HG03565 (cell line): ENCODE measurements at regions not wholly inside any gene's neighbourhood (a gene's known extent, or its start where the extent isn't known, plus 50 kb on each side); places are given as distances from the start of the nearest gene placed in this dataset.
"Not testable (repeated sequence)": the region's sequence is repeated elsewhere in the genome, so short reads cannot be mapped to it uniquely, and the experiment has no call there.

ENCODE experiments used
- ATAC-seq: cut with Tn5 transposase; IDR thresholded peaks from one replicate; pipeline ENCODE4 v1.9.1; 2021; ENCODE audit warnings: mild to moderate bottlenecking, moderate library complexity; ENCODE audit not compliant: unreplicated experiment

DNA sequence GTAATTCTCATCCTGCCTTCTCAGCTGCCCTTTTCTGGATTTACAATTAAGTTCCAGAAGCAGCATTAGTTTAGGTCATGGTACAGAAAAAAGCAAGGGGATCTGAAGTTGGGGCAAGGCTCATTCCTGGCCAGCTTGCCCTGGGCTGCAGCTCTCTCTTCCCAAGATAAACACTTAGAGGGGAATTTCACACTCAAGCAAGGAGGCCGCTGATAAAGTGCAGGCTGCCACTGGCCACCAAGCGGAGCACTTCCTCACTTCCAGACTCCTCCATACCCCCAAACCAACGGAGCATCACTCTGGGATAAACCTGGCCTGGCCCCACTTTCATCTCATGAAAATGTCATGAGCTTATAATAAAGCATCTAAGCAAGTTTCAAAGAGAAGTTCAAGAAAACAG, 445.5 kb upstream of the MKI67 start:
- no peak for ATAC-seq

DNA sequence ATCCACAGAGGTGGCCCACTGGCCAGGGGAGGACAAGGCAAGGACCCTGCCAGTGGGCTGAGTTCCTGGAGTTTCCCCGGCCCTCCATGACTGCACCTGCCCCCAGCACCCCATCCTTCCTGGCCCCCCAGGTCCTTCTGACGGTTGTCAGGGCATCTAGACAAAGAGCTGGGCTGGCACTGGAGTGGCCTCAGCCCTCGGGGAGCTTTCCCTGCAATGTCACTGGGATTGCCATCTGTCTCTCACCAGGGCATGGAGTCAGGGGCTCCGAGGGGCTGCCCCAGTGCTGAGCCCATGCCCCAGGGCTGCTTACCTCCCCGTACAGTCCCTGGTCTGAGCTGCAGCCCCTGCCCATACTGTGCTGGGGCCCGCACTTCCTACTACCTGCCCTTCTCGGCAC, 446.5 kb upstream of the MKI67 start:
- ATAC-seq, result no peak

DNA sequence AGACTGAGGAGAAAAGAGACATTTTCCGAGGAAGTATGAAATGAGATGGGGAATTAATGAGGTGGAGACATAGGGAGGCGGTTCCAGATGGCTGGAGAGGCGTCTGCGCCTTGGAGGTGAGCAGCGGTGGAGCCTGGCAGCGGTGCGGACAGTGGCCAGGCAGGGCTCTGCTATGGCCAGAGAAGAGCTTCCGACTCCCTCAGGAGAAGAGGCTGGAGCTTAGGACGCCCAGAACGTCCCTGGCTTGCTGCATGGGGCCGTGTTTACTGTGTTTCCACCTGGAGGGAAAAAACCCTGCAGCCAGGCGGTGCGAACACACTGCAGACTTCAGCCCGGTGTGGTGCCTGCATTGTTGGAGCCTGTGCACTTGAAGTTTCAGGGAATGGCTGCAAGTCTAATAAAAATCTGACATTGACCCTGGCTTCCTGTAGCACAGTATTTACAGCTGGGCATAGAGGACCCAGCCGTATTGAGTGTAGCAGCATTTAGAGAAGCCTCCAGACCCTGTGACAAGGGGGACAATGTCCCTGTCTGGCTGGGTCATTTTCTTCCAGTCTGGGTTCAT, 447.1 kb upstream of the MKI67 start:
- ATAC-seq, result no peak

DNA sequence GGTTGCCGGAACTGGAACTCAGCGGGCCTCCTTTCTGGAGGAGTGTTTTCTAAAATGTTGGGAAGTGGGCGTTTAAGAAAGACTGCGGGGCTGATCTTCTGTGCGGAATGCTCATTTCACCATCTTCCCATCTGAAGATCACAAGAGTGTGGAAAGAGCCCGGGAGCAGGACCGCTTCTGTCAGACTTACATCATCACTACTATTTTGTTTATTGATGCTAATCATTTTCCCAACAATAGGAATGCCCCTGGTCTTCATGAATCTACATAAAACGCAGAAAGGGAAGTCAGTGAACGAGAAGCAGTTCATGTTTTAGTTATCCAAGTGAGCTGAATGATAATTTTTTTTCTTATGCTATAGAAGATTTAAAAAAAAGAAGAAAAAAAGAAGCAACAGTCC, 447.8 kb upstream of the MKI67 start:
- ATAC-seq, result no peak

DNA sequence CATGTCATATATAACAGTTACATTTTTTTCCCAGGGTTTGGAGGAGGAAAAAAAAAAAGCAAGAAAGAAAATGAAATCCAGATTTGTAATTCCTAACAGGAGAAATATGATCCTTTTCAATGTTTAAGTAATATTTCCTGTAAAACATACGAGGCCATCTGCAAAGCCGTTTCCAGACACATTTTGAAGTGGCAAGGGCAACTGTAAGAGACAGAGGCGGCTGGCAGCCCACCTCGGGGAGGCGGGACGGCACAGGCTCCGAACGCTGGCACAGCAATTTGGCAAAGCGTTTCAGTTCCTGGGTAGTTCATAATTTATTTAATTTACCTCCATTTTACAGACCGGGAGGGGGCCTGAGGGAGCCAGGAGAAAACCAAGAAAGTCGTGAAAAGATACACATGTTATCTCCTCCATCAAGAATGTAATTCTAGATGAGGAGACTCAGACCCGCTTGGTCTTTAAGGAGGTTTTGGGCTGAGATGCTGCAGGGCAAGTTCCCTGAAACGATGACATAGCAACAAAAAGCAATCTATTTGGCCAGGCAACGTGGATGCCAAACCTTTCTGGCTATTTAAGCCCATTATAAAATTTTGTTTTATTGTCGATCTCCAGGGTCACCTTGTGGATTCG, 448.5 kb upstream of the MKI67 start:
- no peak for ATAC-seq

DNA sequence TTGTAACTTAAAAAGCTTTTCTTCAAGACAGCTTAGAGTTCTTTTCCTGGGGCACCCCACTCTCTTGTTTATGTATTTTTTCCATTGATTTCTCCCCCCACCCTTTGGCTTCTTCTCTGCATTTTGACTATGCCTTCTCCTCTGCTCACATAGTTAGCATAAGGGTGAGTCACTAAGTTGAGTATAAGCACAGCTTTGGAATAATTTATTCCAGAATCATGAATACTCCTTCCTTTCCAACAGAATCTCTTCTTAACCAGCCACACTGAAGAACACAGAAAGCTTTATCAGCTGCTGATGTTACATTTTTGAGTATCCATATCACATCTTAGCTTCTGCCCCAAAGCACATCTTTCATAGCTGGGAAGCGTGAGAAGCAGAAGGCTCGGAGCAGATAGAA, 449.5 kb upstream of the MKI67 start:
- ATAC-seq, result no peak

DNA sequence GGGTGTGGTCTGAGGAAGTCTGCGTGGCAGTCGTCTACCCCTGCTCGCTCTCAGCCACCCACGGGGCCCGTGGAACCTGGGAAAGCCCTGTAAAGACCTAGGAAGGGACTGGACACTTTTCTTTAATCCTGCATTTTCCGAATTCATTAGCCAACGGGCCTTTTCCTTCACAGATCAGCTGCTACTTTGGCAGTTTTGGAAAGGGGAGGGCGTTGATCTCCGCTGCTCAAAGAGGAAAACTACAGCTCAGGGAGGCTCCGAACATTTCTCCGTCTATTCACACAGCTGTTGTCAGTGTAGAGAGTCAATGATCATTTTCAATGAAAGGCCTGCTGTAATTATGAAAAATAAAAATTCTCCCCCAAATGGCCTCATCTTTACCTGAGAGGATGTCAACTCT, 450.1 kb upstream of the MKI67 start:
- no peak for ATAC-seq

DNA sequence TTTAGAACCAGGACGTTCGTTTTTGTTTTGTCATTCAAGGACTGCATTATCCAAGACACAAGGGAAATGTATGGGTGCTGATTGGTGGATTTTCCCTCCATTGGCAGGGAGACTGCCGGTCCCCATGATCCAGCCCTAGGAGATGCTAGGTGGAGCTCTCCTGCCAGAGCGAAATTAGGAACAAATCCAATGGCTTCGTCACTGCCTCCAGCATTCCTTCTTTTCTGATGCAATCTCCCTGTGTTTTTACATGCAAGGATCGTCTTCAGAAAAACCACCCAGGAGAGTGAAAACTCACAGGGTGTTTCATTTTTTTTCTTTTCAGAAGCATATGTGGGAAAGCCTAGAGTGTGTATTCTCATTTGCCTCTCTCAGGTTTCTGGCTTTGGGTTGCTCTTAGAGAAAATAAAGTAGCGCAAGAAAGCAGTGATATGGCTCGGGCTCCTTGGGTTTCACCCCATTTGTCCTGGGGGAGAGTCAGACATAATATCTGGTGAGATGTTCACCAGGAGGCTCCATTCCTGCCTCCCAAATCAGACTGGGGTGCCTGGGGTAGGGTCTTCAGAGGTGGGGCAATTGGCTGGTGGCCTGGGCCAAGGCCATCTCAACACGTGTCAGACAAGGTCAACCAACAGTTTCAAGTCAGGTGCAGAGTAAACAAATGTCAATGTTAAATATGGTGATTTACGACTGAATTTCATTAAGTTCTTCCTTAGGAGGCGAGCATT, 450.9 kb upstream of the MKI67 start:
- no peak for ATAC-seq

DNA sequence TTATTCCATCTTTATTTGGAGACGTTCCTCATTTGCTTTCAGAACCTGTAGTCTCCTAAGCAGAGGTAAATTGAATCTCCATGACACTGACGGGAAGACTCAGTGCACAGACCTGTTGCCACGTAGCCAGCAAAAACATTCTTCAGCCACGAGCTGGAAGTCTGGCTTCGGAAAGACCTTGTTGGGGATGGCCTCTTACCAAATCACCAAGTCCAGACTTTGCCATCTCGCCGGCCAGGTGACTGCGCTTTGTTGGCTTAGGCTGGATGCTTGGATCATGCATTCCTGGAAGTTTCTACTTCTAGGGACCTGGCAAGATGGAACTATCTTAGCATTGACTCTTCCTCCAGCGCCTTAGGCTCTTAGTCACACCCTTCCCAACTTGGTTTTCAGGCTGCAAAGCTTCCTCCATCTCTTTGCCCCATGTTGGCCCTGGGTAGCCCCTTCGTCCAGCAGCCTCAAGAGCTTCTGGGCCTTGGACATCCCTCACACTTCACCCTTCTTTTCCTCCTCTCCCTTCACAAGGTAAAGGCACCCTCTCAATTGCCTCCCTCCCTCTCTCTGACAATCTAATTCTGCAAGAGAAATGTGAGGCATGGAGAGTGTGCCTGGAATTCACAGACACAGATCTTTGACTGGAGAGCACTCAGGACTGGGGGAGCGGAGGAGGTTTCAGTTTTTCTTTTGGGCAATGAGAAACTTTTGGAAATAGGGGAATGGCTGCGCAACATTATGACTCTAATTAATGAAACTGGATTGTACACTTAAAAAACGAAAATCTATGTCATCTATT, 451.9 kb upstream of the MKI67 start:
- no peak for ATAC-seq

DNA sequence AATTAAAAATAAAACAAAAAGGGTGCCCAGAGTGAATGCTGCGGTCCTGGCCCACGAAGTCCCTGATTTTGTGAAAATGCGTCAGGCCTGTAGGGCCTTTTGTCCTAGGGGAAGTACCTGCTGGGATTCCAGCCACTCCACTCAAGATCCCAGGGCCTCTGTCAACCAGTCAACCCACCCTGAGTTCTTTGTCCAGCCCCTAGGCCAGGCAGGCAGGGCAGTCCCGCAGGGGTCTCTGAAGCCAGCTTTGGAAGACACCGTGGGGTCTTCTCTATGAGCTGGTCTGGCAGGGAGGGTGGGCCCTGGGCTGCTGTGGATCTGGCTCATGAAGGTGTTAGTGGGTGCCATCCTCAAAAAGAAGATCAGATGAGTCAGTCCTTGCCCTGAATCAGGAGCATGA, 452.5 kb upstream of the MKI67 start:
- no peak for ATAC-seq

DNA sequence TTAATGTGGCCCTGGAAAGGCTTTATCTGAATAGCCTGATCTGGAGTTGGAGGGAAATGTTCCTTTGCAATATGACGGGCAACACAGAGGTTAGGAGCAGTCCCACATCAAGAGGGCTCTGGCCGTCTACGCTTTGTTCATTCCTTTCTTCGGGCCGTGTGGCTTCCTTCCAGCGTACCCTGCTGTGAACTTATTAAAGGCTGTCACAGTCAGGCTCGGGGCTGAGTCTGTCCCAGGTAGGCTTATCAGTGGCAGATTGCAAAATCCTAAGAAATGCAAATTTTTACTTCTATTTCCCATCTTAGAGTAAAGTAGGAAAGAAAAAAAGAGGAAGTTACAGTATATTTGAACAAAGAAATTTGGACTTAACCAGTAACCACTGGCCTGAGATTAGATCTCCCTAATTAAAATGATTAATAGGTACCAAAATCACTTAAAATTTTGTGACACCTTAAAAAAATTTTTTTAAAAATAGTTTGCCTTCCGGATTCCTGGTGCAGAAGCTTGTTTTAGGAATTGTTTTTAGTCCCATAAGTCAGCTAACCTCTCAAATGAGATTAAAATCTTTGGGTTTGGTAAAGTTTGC, 453.1 kb upstream of the MKI67 start:
- no peak for ATAC-seq

DNA sequence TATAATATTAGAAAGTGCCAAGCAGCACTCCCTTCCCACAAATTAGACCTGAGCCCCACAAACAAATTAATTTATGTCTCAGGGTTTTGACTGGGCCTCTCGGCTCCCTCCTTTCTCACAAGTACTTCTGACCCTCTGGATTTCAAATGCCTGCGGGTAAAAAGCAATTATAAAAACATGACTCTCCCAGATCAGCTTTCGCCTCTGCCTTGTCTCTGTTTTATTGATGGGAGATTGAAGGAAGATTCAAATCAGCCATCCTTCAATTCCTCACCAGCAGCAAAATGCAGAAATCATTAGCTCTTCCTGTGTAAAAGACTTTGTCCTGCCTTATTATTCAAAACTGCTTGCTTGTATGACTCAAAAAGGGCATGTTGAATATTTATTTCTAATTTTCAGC, 453.7 kb upstream of the MKI67 start:
- no peak for ATAC-seq

DNA sequence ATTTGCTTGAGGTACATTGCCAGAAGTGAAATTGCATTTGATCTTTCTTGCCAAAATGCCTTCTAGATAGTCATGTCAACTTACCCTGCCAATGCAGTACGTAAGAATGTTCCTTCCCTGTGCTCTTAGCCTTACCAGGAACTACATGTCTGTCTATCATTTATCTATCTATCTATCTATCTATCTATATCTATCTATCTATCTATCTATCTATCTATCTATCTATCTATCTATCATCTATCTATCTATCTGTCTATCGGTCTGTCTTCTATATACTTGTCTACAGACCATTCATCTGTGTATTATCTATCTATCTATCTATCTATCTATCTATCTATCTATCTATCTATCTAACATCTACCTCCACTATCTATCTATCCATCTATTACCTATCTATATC, 456.9 kb upstream of the MKI67 start:
- ATAC-seq, result not testable (repeated sequence)

DNA sequence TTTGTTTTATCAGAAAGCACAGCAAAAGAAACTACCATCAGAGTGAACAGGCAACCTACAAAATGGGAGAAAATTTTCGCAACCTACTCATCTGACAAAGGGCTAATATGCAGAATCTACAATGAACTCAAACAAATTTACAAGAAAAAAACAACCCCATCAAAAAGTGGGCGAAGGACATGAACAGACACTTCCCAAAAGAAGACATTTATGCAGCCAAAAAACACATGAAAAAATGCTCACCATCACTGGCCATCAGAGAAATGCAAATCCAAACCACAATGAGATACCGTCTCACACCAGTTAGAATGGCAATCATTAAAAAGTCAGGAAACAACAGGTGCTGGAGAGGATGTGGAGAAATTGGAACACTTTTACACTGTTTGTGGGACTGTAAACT, 460.4 kb upstream of the MKI67 start:
- not testable (repeated sequence) for ATAC-seq

DNA sequence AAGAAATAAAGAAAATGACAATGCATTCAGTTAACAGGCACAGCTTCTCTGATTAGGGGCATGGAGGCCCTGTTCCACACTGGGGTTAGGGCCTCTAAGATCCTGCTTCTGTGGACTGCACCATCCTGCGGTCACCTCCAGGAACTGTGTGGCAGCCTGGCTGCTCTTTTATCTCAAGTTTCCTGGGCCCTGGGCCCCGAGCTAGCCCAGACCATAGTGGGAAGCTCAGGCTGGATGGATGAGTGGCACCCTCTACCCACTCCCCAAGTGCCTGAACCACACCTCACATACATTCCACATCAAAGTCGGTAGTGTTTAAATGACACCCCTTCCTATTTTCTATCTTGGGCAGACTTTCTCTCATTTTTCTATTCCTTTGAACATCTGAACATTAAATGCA, 461.5 kb upstream of the MKI67 start:
- ATAC-seq, result no peak

DNA sequence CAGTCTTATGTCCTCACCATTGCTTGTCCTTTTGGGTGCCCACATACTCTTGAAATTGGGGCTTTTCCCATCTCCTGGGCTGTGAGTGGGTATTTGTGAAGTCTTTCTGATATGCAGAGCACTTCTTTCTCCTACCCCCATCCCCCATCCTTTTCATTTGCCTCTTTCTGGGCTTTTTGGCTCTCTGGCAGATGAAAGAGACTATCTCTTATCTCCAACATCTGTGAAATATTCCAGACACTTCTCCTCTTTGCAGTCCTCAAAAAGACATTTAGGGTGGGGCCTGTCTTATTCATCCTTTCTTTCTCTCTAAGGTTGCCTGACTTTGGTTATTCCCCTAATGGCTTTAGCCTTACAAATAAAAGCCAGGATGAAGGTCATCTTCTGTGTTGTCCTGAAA, 462.2 kb upstream of the MKI67 start:
- no peak for ATAC-seq

DNA sequence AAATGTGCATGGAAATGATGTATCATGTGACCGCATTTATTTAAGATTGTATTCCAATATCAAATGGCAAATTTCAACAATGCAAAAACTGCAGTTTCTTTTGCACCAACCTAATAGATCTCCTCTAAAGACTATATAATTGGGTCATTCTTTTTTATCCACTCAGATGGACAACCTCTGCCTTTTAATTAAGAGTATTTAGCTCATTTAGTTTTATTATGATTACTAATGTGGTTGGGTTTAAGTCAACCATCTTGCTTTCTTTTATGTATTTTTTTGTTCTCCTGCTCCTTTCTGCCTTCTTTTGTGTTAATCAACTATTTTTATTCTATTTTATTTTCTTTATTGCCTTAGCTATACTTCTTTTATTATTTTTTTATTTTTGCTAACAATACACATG, 468.5 kb upstream of the MKI67 start:
- ATAC-seq, result no peak

DNA sequence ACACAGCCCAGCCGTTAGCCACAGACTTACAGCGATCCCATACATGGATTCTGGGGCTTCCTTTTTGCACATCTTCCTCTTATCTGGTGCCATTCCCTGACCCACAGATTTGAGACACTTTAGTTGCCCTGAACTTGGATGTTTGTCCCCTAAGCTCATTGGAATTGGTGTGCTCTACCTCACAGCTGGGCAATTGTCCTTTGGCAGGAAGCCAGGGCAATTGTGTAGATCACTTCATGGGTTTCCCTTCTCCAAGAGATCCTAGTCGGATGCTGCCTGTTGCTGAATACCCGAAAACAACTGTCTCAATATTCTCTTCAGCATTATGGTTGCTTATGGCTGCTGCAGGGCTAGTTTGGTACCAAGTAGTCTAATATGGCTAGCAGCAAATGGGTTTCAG, 470.7 kb upstream of the MKI67 start:
- ATAC-seq, result no peak

DNA sequence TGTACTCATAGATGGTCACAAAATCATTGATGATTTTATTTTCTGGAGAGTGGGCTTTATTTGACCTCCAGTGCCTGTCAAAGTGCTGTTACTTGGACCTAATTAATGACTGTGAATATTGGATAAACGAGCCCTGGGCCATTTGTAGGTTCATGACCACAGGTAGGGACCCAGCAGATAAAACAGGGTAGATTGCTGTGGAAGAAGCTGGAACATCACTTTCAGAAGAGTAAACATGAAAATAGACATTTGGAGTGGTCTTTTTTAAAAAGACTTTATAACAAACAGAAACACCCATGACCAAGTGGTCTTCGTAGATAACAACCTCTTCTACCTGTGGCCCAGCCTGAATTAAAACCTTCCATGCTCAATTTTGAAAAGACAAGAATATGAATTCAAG, 472.8 kb upstream of the MKI67 start:
- ATAC-seq, result no peak

DNA sequence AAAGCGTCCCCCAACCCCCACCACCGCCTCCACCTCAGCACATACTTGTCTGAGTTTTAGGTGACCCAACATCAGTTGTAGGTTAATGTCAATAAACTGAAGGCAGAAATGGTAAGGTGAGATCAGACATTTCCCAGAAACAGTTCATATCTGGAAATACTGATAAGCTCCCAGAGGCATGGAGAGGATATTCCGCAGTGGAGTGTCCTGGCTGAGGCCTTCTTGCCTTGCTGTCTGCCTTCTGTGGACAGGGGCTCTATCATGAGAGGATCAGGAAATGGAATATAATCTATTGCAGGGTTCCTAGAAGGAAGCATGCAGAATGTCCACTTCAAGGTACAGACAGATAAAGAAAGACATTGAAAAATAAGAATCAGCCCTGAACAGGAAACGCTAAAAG, 473.3 kb upstream of the MKI67 start:
- no peak for ATAC-seq

DNA sequence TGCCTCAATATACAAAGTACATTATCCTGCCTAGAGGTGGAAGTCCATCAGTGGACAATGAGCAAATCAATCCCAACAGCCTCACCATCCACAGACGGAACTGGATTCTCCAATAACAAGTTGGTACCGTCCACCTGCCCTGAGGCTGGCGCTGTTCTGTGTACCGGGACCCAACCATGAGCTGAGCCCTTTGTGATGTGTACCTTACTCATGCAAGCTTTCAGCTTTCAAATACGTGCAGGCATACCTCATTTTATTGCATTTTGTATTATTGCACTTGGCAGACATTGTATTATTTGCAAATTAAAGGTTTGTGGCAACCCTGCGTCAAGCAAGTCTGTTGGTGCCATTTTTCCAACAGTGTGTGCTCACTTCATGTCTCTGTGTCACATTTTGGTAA, 476.0 kb upstream of the MKI67 start:
- no peak for ATAC-seq
